ENCODE measurements at regions not wholly inside any gene's neighbourhood (a gene's known extent, or its start where the extent isn't known, plus 50 kb on each side); places are given as distances from the start of the nearest gene placed in this dataset.
"Not testable (repeated sequence)": the region's sequence is repeated elsewhere in the genome, so short reads cannot be mapped to it uniquely, and the experiment has no call there.

- H3K36me3 ChIP-seq; H3F3A ChIP-seq (ENCODE audit: low read depth); H3K9ac ChIP-seq; H3K27ac Mint-ChIP-seq; H3K27me3 ChIP-seq; H3K4me1 Mint-ChIP-seq; H3K27ac ChIP-seq; H2AFZ ChIP-seq (replicated peaks); H3K27me3 Mint-ChIP-seq (ENCODE audit: insufficient read depth, low read depth); H3K4me1 ChIP-seq; H3K9me3 ChIP-seq (ENCODE audit: low read depth); DNase-seq (ENCODE audit: low spot score); H3K4me2 ChIP-seq; H3K4me3 ChIP-seq; H3K36me3 Mint-ChIP-seq; H4K20me1 ChIP-seq (ENCODE audit: low read depth); H3K79me2 ChIP-seq (ENCODE audit: low read depth); H3K9me3 Mint-ChIP-seq; H3K4me3 Mint-ChIP-seq: not testable (repeated sequence)
These were observed 392.3 kb downstream of the PTPRC start for GRCh38 chr1:199031170-199031569.

- not testable (repeated sequence) for H3K36me3 ChIP-seq; H3K4me1 ChIP-seq; DNase-seq (ENCODE audit: low spot score); H3K4me3 Mint-ChIP-seq; H3K27ac Mint-ChIP-seq; H3K4me2 ChIP-seq; H3K79me2 ChIP-seq (ENCODE audit: low read depth); H2AFZ ChIP-seq (replicated peaks); H3K4me3 ChIP-seq; H3F3A ChIP-seq (ENCODE audit: low read depth); H3K9me3 ChIP-seq (ENCODE audit: low read depth); H3K27me3 ChIP-seq; H3K9ac ChIP-seq; H3K36me3 Mint-ChIP-seq; H3K27me3 Mint-ChIP-seq (ENCODE audit: insufficient read depth, low read depth); H4K20me1 ChIP-seq (ENCODE audit: low read depth); H3K27ac ChIP-seq; H3K9me3 Mint-ChIP-seq; H3K4me1 Mint-ChIP-seq
These were observed 393.6 kb downstream of the PTPRC start for GRCh38 chr1:199032479-199032878.

DNA sequence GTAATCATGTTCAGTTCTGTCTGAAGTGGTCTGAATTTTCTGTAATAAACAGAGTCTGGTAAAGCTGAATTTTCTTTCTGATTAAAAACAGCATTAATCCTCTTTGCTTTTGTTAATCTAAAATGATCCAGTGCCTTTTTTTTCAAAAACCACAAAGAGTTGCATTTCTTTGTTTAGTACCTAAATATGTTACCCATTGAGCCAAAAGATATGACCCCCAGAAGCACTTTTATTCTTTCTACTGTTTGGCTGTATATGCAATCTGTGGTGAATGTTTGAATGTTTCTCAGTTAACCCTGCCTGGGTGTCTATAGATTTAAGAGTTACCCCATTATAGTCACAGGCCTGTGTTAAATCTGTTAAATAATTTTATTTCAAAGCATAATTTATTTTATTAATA lies 394.8 kb downstream of the PTPRC start:
- Mint-ChIP-seq H3K27me3 (ENCODE audit: insufficient read depth, low read depth) (no peaks in the 10 kb centered on the region), H3K36me3 (no peaks in the 10 kb centered on the region), H3K4me1 (peaks cover 9% of the 10 kb centered on the region), H3K27ac (no peak overlapping the region), H3K4me3 (no peak overlapping the region), H3K9me3 (no peaks in the 10 kb centered on the region)
- Histone ChIP-seq H3K4me1 (no peaks in the 10 kb centered on the region), H3K9me3 (ENCODE audit: low read depth) (no peaks in the 10 kb centered on the region), H3K9ac (no peak overlapping the region), H3K79me2 (ENCODE audit: low read depth) (no peaks in the 10 kb centered on the region), H3F3A (ENCODE audit: low read depth) (no peaks in the 10 kb centered on the region), H2AFZ (replicated peaks) (no peak overlapping the region), H3K27me3 (no peaks in the 10 kb centered on the region), H4K20me1 (ENCODE audit: low read depth) (no peaks in the 10 kb centered on the region), H3K4me2 (no peak overlapping the region), H3K27ac (no peak overlapping the region), H3K36me3 (no peaks in the 10 kb centered on the region), H3K4me3 (no peak overlapping the region)
- no peak for TF ChIP-seq CTCF (IDR thresholded peaks at IDR 0.05)
- TF ChIP-seq EZH2 (IDR thresholded peaks at IDR 0.05), result no peak
- no peak for TF ChIP-seq EZH2phosphoT487 (IDR thresholded peaks at IDR 0.05)
- no peak for DNase-seq (ENCODE audit: low spot score)

- Mint-ChIP-seq H3K27me3 (ENCODE audit: insufficient read depth, low read depth) (no peaks in the 10 kb centered on the region), H3K4me1 (peaks cover 6% of the 10 kb centered on the region)
- no peak for TF ChIP-seq EZH2phosphoT487 (IDR thresholded peaks at IDR 0.05)
- no peak for TF ChIP-seq CTCF (IDR thresholded peaks at IDR 0.05)
- no peak for TF ChIP-seq EZH2 (IDR thresholded peaks at IDR 0.05)
These were observed 399.3 kb downstream of the PTPRC start for GRCh38 chr1:199038156-199038555.

More at GRCh38 chr1:199038156-199038555, 399.3 kb downstream of the PTPRC start:
- H3K9me3 Mint-ChIP-seq, result no peaks in the 10 kb centered on the region
- Histone ChIP-seq H3K9ac (no peak overlapping the region), H3F3A (ENCODE audit: low read depth) (no peaks in the 10 kb centered on the region), H3K36me3 (no peaks in the 10 kb centered on the region), H3K9me3 (ENCODE audit: low read depth) (no peaks in the 10 kb centered on the region), H3K4me3 (no peak overlapping the region), H2AFZ (replicated peaks) (no peak overlapping the region), H3K27me3 (no peaks in the 10 kb centered on the region), H3K4me2 (no peak overlapping the region), H3K27ac (no peak overlapping the region), H3K79me2 (ENCODE audit: low read depth) (no peaks in the 10 kb centered on the region), H4K20me1 (ENCODE audit: low read depth) (no peaks in the 10 kb centered on the region), H3K4me1 (no peaks in the 10 kb centered on the region)
- H3K36me3 Mint-ChIP-seq, result no peaks in the 10 kb centered on the region
- no peak overlapping the region for H3K4me3 Mint-ChIP-seq
- no peak overlapping the region for H3K27ac Mint-ChIP-seq
- DNase-seq (ENCODE audit: low spot score), result no peak

Measured in neural progenitor cell (in vitro differentiated cells).